ENCODE measurements at regions not wholly inside any gene's neighbourhood (a gene's known extent, or its start where the extent isn't known, plus 50 kb on each side); places are given as distances from the start of the nearest gene placed in this dataset.
A peak's percentile ranks its signal among the peaks of the same experiment; 100 is the strongest.

DNA sequence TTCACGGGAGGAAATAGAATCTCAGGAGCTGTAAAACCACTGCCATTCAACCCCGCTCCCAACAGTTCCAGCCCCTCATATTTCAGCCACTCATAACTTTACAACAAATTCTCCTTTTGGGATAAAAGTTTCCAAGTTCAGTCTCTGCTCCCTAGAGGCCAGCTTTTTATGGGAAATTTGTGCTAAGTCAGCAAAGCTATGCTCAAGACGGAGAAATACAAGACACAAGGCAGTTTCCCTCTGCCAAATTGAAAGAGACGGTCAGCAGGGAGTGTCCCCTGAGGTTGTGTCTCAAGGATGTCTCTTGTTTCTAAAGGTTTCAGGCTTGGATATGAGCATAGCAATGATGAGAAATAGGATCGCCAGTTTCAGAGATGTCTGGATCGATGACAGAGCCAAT is 608.6 kb downstream of the CCDC171 start:
- DNase-seq: no peak

DNA sequence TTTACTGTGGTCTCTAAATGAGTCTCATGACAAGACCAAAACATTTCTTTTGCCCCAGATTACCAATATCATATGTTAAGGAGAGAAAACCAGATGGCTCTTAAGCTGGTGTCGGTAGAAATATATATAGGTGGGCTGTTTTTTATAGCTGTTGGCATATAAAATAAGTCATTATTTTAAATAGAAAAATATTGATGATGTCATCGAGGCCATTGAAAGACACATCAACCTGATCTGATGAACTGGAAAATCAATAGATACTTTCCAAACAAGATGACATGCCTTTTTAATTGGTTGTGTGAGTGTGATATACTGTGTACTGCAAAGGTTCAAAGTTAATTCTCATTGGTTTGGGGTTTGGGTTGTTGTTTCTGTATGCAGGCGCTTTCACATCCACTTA is 617.3 kb downstream of the CCDC171 start:
- no peak for DNase-seq

DNA sequence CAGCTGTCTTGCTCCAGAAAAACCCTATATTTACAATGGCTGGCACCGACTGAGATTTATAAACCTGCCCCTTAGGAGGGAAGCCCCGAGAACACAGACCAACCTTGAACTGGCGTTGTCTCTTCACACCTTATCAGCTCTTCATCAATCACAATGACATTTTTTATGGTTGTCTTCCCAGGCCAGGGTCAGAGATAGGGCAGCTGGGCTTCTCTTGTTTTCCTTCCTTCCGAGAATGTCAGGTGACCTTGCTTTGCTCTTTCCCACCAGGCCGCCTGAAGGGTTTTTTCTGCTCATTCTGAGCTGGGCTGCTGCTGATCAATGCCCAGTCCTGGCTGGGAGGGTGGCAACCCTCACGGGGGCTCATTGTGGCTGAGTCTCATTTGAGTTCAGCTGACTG is 619.1 kb downstream of the CCDC171 start:
- DNase-seq: no peak

DNA sequence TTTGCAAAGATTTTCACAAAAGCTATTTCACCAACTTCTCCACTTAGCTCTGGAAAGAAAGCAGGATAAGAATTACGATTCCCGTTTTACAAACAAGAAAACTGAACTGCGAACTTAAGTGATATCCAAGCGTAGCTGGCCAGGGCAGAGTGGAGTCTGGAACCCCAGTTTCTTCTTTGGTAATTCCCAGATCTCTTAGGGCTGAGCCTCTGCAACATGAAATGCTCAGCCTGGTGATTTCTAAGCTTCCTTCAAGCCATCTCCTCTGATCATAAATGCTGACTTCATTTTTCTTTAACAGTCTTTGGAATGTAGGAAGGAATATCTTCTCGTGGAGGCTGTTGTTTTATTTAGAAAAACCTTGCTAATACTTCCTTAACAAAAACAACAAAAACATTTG is 620.0 kb downstream of the CCDC171 start:
- DNase-seq: no peak

DNA sequence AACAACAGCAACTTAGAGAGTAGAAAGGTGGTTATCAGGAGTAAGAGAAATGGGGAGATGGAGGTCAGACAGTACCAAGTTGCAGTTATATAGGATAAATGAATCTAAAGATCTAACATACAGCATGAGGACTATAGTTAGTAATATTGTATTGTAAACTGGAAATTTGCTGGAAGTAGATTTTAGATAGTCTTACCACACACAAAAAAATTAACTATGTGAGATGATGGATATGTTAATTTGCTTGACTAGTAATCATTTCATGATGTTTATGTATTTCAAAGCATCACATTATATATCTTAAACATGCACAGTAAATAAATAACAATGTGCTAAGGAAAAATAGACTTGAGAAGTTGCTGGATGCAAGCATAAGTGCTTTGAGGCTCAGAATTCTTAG is 622.1 kb downstream of the CCDC171 start:
- no peak for DNase-seq

DNA sequence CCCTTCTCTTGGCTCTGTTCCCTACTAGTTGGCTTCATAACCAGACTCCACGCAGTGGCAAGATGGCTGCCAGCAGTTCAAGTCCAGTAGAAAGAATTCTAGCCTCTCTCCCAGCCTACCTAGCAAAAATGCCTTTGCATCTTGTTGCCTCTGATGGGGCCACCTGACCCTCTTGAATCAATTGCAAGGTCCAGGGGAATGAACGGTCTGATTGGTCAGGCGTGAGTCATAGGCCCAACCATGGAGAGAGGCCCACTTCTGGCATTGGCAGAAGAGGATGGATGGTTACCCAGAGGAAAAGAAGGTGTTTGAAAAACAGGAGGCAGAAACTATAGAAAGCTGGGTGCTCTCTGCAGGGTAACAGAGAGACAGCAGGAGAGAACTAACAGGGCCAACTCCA is 622.6 kb downstream of the CCDC171 start:
- DNase-seq: no peak

DNA sequence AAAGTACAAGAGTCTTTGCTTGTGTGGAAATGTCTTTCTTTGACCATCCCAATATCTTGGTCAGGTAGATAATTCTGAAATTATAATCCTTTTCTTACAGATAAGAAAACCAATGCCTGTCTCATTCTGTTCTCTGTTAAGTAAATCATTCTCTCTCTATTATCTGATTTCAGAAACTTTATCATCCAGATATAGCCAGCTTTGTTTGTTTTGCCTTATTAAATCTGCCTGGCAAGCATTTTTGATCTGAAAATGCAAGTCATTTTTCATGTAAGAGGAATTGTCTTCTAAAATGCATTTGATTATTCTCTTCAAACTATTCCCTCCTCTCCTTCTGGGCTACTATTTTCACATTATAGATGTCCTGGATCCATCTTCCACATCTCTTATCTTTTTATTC is 625.5 kb downstream of the CCDC171 start:
- no peak for DNase-seq

DNA sequence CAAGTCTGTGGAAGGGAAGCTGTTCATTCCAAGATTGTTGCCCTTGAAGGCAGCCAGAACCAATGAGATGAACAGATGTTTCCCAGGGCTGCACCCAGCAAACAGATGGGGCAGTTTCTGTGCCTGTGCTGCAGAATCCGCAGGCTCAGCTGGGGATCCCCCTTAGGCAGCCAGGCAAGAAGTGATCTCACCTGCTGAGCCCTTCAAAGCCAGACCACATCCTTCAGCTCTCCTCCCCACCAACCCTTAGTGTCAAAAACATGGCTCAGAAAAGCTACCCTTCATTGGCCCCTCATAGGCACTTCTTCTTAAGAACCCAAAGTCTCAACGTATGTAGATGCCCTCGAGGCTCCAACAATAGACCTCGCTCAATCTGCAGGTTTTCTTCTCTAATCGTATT is 626.7 kb downstream of the CCDC171 start:
- DNase-seq: peak; percentile 2

DNA sequence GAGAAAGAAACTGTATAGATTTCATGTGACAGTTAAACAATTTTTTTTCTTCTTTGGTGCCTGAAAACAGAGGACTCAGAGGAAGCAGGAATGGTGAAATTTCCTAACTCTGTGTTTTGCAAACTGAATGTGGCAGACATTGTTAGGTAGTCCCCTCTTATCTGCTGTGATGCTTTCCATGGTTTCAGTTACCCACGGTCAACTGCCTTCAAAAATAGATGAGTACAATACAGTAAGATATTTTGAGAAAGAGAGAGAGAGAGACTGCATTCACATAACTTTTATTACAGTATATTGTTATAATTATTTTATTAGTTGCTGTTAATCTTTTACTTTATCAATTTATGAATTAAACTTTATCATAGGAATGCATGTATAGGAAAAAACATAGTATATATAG is 627.2 kb downstream of the CCDC171 start:
- DNase-seq: no peak

DNA sequence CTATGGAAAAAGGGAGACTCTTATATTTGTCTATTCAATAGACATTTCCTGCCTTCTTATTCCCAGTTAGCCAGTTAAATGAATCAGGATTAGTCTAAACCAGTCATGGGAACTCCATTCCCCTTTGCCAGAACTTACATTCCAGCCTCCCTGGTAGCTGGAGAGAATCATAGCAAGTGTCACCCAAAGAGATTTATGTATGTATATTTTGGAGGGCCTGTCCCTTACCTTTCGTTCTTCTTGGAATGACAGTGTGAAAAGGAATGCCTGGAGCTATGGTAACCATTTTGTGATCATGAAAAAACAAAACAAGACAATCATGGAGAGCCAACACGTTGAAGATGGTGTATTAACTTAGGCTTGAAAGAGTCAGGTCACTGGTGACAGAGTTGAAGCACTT is 627.7 kb downstream of the CCDC171 start:
- no peak for DNase-seq

DNA sequence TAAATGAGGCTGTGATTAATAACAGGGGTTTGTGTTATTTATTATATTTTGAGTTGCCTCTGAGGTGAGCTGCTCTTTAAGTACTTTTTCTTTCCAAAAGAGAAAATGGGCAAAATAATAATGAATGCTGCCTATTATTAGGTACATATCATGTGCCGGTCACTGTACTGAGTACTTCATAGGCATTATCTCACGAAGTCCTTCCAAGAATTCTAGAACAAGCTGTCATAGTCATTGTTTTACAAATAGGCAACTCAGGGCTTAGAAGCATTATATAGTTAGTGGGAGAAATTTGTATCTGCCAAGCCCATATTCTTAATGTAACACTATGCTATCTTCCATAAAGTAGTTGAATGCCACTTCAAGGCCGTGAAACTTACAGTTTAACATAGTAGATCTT is 628.7 kb downstream of the CCDC171 start:
- DNase-seq: no peak

DNA sequence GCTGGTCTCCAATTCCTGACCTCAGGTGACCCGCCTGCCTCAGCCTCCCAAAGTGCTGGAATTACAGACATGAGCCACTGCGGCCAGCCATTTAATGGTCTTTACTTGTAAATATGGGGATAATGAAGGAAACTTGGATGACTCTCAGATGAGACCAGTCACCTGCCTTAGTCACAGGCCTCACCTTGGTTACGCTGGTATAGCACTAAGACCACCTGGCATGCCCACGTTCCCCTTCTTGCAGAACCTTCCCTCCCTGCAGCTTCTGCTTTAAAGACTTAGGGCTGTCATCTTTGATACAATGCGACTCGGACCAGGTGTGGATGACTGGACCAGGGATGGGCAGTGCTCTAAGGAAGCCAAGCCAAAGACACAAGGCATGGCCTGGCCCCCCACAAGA is 629.9 kb downstream of the CCDC171 start:
- DNase-seq: no peak

DNA sequence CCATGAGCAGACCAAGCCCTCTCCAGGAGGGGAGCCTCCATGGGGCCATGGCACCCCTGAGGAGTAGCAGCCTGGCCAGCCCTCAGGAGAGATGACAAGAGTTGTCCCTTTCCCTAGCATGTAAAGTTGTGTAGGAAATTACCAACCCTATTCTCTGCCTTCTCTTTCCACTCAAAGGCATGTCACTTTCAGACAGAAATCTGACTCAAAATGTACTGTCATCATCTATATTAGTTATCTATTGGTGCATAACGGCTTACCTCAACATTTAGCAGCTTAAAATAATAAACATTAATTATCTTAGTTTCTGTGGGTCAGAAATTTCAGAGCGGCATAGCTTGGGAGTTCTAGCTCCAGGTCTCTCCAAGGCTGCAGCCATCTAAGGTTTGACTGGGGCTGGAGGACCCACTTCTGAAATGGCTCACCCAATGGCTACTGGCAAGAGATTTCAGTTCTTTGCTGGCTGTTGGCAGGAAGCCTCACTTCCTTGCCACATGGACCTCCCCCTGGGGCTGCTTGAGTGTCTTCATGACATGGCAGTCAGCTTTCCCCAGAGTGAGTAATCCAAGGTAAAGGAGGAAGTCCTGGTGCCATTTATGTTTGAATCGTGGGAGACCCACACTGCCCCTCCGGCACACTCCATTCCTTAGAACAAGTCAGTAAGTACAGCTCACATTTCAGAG is 632.3 kb downstream of the CCDC171 start:
- no peak for DNase-seq

DNA sequence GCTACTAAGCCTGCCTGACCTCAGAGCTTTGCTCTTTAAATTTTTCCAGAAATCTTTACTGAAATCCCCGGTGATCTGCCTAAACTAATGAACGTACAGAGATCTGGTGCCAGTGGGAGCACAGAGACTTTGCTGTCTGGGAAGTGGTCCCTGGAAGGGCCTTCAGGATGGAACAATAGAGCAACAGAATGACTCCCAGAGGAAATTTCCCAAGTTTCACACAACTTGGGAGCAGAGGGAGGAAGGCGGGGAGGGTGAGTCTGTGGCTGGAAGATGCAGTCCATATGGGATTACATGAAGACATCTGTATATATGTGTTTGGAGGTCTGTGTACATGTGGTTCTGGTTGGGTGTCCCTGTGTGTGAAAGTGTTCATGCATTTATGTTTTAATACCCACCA is 638.3 kb downstream of the CCDC171 start:
- DNase-seq: no peak

DNA sequence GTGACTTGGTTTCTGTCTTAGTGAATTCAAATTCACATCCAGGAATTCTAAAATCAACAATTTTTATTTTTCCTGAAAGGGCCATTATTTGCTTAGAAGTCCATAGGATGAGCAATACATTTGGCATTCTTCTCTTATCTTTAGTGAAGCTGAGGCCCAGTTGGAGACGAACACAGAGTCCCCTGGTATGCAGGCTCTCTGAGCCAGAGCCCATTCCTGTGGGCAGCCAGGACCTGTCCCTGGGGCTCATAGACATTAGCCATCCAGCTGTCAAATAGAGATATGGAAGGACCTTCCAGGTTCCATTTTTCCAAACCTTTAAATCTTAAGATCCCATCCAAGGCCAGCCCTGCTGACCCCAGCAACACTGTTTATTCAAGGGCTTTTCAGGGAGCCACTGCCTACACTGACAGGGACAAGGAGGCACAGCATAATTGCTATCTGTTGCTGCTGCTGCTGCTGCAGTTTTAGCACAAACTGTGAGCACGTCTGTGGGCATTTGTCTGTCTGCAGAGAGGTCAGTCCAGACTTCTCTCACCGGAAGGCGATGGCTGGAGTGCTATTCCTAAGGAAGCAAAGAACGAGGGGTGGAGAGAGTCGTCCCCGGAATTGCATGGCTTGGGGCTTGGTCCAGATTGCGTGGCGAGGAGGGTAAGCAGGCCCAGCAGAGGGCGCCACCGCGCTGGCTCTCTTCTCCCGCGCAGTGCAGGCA is 639.0 kb downstream of the CCDC171 start:
- DNase-seq: no peak

DNA sequence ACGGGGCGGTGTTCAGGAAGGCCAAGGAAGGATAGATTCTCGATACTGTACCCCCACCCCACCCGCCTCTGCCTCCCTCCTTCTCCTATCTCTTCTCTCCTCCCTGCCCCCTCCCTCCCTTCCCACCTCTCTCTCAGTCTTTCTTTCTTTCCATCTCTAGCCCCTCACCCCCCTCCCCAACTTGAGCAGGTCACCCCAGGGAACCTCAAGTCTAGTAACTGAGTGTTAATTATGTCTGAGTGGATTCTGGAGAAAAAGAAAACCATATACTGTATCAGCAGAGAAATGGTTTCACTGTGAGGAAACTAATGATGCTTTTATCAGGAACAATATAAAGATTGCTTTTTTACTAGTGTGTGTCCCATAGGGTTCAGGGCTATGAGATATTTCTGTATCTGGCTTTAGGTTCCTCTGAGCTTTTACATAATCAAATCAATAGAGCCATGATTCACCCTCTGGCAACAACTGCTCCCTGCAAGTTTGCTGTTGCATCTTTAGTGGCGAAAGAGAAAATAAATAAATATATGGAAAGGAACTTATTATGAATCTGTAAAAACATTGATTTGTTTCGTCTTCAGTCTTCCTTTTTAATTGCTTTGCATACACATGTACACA is 639.7 kb downstream of the CCDC171 start:
- DNase-seq: no peak

DNA sequence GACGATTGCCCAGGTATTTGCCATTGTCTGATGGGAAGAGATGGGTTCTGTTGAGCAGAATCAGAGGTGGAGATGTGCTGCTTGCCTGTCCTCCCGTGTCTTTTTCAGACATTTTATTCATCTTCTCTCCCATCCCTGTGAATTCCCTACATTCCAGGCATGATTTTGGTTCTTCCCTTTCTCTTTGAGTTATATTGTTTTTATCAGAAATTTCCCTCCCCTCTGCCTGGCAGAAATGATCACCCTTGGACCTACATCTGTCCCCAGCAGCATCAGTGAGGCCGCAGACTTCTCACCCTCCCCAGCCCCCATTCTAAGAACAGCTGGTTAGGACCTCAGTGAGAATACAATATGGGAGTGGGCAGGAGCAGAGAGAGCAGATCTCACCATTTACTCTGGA is 640.2 kb downstream of the CCDC171 start:
- no peak for DNase-seq

DNA sequence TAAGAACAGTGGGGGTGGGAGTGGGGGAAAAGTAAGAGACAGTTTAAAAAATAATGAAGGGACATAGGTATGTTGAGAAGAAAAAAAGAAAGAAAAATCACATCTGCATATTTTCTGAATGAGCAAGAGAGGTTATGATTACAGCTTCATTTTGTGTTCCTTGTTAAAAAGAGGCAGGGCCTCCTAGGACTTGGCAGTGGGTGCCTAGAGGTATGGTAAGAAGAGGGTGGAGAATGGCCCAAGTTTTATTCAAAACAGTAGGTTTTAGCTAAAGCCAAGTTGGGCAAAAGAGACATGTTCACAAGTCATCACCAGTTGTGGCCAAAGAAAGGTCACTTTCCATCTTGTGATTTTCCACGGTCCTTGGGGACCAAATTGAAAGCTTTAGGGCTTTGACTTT is 643.4 kb downstream of the CCDC171 start:
- DNase-seq: no peak

DNA sequence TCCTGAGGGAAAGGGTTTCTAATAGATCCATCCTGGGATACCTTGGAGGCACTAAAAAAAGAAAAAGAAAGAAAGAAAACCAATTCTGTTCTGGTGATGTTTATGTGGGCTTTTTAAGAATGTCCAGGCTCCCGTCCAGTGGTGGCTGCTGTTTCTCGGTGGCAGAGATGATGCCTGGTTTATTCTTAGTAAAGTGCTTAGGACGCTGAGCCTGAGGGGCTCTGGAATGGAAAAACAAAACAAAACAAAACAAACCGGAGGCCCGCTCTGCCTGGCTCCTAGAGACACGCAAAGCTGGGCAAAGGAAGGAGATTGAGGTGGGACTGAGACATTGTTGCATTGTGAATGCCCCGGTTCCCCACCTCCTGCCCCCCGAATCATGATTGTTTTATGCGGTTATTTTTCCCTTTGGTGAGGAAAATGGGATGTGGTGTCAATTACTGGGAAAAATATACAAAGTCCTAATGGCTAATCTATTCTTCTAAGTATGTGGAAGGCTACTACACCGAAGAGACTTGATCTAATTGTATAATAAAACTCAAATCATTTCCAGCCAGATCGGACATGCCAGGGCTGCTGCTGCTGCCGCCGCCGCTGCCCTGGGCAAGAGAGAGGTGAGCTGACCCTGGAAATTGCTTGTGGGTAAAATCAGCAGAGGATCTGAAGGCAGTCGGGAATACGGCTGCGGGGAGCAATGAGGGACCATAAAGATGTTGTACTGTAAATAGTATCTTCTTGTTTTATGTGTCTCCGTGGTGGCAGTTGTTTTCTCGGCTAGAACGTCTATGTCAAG is 644.9 kb downstream of the CCDC171 start:
- DNase-seq: no peak

DNA sequence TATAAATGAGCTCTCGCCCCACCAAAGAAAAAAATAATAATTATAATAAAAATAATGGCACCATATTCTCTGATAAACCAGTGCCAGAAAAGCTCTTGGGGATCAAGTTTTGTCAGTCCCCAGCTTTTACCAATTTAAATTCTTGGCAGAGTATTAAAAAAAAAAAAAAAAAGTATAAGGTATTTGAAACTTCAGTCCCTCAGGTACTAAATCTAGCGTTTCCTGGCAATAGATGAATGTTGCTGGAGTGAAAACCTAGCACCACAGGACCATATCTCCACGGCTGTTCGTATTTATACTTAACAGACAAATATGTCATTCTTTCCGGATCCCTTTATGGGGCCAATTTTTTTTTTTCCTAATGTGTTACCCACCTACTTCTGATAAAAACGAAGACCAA is 646.2 kb downstream of the CCDC171 start:
- no peak for DNase-seq

DNA sequence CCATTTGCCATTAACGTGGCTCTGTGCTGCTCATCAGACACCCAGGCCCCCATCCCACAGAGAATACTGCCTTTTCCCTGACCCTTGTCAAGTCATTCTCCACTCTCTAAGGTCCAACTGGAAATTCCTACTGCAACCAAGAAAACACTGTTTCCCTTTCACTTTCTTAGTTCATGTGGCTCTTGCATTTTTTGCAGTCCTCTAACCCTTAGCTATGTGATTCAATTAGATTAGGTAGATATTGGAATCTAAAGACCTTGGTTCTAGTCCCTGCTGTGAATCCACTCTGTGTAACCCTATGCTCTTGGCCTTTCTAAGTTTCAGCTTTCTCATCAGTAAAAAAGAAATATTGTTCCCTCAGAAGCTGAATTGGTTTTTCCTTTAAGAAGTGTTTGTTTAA is 649.4 kb downstream of the CCDC171 start:
- DNase-seq: no peak

DNA sequence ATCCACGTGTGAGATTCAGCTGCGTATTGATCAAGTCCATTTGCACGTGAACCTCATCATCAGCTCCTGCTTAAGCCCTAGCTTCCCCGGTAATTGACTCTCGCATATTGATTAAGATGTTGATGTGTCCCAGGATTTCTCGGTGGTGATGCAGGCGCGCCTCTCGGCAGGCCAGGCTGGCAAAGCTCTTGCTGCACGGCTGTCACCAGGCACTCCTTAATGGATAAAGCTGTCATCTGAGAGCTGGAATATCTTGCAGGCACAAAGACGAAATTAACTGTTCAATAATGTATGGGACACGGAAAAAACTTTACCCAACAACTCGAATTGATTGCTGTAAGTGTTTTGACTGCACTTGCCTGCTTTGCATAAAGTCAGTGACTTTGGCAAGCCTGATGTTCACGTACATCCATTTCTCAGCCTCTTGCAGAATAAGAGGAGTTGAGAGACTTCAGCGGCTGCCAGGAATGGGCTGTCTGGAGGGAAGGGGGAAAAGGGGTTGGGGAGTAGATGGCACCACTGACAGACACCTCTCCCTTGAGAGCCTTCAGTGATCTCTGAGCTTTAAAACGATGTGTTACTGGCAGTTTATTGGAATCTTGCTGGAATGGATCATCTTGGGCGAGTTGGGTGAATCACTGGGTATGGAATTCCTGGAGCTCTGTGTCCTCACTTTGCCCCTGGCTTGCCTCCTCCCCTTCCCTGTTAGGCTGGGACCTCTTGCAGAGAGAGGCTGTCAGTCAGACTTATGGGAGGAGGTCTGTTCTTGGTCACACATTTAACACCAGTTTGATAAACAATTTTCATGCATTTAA is 650.3 kb downstream of the CCDC171 start:
- no peak for DNase-seq
